ENCODE measurements at regions not wholly inside any gene's neighbourhood (a gene's known extent, or its start where the extent isn't known, plus 50 kb on each side); places are given as distances from the start of the nearest gene placed in this dataset.

GRCh38 chr9:120267929-120268328 lies 312.0 kb downstream of the CDK5RAP2 start:
- Mint-ChIP-seq H3K4me3 (no peak overlapping the region), H3K27ac (no peak overlapping the region), H3K4me1 (no peaks in the 10 kb centered on the region), H3K27me3 (ENCODE audit: low read depth, poor library complexity) (peaks cover 8% of the 10 kb centered on the region), H3K36me3 (ENCODE audit: low read depth) (no peaks in the 10 kb centered on the region), H3K9me3 (peaks cover 19% of the 10 kb centered on the region)
- no peak for DNase-seq
- TF ChIP-seq, protein P1, sequence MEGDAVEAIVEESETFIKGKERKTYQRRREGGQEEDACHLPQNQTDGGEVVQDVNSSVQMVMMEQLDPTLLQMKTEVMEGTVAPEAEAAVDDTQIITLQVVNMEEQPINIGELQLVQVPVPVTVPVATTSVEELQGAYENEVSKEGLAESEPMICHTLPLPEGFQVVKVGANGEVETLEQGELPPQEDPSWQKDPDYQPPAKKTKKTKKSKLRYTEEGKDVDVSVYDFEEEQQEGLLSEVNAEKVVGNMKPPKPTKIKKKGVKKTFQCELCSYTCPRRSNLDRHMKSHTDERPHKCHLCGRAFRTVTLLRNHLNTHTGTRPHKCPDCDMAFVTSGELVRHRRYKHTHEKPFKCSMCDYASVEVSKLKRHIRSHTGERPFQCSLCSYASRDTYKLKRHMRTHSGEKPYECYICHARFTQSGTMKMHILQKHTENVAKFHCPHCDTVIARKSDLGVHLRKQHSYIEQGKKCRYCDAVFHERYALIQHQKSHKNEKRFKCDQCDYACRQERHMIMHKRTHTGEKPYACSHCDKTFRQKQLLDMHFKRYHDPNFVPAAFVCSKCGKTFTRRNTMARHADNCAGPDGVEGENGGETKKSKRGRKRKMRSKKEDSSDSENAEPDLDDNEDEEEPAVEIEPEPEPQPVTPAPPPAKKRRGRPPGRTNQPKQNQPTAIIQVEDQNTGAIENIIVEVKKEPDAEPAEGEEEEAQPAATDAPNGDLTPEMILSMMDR (IDR thresholded peaks at IDR 0.05): no peak

DNA sequence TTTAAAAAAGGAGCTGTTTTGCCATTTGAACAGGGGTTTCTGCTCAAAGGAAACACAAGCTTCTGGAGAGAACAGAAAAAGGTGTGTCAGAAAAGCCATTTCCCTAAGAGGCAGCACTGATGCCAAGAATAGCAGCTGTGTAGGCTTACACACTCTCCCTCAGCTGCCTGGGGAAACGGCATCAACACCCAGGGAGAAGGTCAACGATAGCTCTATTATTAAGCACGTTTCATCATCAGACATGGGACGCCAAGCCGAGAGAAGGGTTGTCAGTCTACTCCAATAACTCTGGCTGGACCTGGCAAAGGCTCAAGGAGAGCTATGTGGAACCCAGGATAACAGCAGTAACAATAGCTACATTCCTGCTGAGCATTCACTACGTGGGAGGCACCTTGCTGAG lies 314.2 kb downstream of the CDK5RAP2 start:
- no peaks in the 10 kb centered on the region for H3K4me1 Mint-ChIP-seq
- H3K36me3 Mint-ChIP-seq (ENCODE audit: low read depth): no peaks in the 10 kb centered on the region

DNA sequence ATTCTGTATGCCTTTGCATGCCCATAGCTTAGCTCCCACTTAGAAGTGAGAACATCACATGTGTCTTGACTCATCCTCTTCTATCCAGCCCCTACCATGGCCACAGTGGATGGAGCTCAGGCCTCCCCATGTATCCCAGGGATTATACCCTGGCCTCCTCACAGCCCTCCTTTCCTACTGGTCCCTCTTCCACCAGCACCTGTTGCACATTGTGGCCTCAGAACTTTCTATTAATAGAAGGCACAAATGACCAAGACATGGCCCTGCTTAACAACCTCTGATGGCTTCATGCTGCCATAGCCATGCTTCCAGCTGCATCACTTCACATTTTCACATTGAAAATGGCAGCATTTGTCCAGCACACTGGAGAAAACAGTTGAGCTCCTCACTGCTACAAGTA lies 315.4 kb downstream of the CDK5RAP2 start:
- Mint-ChIP-seq H3K36me3 (ENCODE audit: low read depth) (no peaks in the 10 kb centered on the region), H3K4me3 (no peak overlapping the region), H3K4me1 (no peaks in the 10 kb centered on the region), H3K27me3 (ENCODE audit: low read depth, poor library complexity) (peaks cover 2% of the 10 kb centered on the region), H3K9me3 (no peaks in the 10 kb centered on the region), H3K27ac (no peak overlapping the region)
- no peak for DNase-seq
- TF ChIP-seq, protein P1 (IDR thresholded peaks at IDR 0.05): no peak

More for the DNA sequence above, 314.2 kb downstream of the CDK5RAP2 start:
- TF ChIP-seq, protein P1 (IDR thresholded peaks at IDR 0.05): no peak
- no peak overlapping the region for H3K4me3 Mint-ChIP-seq
- DNase-seq: no peak
- peaks cover 5% of the 10 kb centered on the region for H3K27me3 Mint-ChIP-seq (ENCODE audit: low read depth, poor library complexity)
- peaks cover 7% of the 10 kb centered on the region for H3K9me3 Mint-ChIP-seq
- no peak overlapping the region for H3K27ac Mint-ChIP-seq

DNA sequence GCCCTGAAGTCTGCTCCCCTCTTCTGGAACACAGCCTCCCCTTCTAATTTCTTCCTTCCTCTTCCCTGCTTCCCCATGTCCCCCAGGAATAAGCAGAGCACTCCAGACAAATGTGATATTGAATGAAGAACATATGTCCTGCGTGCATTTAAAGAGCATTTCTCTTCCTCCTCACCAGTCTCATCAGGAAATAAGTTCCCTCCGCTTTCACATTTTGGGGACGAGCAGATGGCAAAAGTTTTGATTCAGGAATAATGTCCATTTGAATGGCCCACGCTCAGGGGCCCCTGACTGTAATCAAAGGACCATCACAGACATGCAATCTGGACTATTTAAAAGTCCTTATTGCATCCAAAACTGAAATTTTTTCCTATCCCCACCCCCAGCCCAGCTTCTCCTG lies 316.1 kb downstream of the CDK5RAP2 start:
- Mint-ChIP-seq H3K27ac (no peak overlapping the region), H3K27me3 (ENCODE audit: low read depth, poor library complexity) (peaks cover 2% of the 10 kb centered on the region), H3K36me3 (ENCODE audit: low read depth) (no peaks in the 10 kb centered on the region), H3K9me3 (no peaks in the 10 kb centered on the region), H3K4me1 (no peaks in the 10 kb centered on the region), H3K4me3 (no peak overlapping the region)
- TF ChIP-seq, protein P1 (IDR thresholded peaks at IDR 0.05): no peak
- no peak for DNase-seq

GRCh38 chr9:120261419-120261818 lies 318.5 kb downstream of the CDK5RAP2 start:
- H3K4me3 Mint-ChIP-seq: no peak overlapping the region
- H3K27ac Mint-ChIP-seq: no peak overlapping the region
- no peaks in the 10 kb centered on the region for H3K36me3 Mint-ChIP-seq (ENCODE audit: low read depth)
- no peaks in the 10 kb centered on the region for H3K4me1 Mint-ChIP-seq
- no peaks in the 10 kb centered on the region for H3K9me3 Mint-ChIP-seq
- DNase-seq: no peak
- TF ChIP-seq, protein P1 (IDR thresholded peaks at IDR 0.05): no peak
- H3K27me3 Mint-ChIP-seq (ENCODE audit: low read depth, poor library complexity): peaks cover 12% of the 10 kb centered on the region

DNA sequence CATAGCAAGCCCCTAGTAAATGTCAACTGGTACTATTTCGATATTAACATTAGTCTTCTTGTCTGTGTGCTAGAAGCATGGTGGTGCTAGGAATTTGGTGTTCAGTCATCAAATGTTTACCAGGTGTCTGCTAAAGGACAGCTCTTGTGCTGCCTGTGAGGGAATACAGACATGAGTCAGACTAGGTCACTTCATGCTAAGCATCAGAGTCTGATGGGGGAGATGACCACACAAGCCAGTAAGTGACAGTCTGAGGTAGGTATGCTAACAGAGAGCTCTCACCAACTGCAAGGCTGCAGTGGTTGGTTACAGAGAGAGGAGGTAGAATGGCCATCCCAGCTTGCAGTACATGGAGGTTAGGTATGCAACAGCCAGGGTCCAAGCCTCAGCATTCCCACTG lies 320.9 kb downstream of the CDK5RAP2 start:
- Mint-ChIP-seq H3K27ac (no peak overlapping the region), H3K36me3 (ENCODE audit: low read depth) (no peaks in the 10 kb centered on the region), H3K27me3 (ENCODE audit: low read depth, poor library complexity) (peaks cover 22% of the 10 kb centered on the region), H3K4me1 (no peaks in the 10 kb centered on the region), H3K4me3 (no peak overlapping the region), H3K9me3 (no peaks in the 10 kb centered on the region)
- TF ChIP-seq, protein P1 (IDR thresholded peaks at IDR 0.05): no peak
- DNase-seq: no peak

All from nephron progenitor cell (in vitro differentiated cells).